ENCODE measurements at regions not wholly inside any gene's neighbourhood (a gene's known extent, or its start where the extent isn't known, plus 50 kb on each side); places are given as distances from the start of the nearest gene placed in this dataset.

DNA sequence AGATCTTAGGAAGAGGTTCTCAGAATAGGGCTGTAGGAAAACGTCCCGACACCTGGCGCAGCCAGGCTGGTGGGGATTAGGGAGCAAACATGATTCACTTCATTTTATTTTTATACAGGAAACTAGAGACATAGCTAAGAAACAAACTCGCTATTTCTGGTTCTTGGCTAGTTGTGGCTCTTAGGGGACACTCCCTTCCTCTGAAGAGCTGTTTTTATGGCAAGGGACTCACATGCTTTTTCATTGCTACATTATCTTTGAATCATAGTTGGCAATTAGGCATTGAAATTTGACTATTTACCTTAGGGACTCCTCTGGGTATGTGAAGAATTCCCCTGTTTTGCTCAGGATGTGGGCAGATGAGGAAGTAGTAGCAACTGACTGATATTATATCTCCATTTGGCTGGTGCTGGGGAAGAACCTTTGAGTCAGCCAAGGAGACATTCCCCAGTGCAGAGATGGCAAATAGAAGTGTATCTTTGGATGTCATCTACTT is 174.5 kb downstream of the SMIM20 start:
- Histone ChIP-seq H3K4me3 (no peak overlapping the region), H3K4me1 (peaks cover 26 to 36% of the 10 kb centered on the region in 2 donors), H3K27me3 (no peaks in the 10 kb centered on the region), H3K27ac (peak overlapping the region; percentile 53 to 67 (median 60)), H3K36me3 (no peaks in the 10 kb centered on the region), H3K9me3 (peaks cover 0 to 3% (median 0%) of the 10 kb centered on the region in 3 donors)
- DNase-seq (peak; percentile 23 to 49), ATAC-seq (peak; percentile 66)
- TF ChIP-seq, protein P1, sequence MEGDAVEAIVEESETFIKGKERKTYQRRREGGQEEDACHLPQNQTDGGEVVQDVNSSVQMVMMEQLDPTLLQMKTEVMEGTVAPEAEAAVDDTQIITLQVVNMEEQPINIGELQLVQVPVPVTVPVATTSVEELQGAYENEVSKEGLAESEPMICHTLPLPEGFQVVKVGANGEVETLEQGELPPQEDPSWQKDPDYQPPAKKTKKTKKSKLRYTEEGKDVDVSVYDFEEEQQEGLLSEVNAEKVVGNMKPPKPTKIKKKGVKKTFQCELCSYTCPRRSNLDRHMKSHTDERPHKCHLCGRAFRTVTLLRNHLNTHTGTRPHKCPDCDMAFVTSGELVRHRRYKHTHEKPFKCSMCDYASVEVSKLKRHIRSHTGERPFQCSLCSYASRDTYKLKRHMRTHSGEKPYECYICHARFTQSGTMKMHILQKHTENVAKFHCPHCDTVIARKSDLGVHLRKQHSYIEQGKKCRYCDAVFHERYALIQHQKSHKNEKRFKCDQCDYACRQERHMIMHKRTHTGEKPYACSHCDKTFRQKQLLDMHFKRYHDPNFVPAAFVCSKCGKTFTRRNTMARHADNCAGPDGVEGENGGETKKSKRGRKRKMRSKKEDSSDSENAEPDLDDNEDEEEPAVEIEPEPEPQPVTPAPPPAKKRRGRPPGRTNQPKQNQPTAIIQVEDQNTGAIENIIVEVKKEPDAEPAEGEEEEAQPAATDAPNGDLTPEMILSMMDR (IDR thresholded peaks at IDR 0.05 in 4 of 5, conservative IDR thresholded peaks at IDR 0.05 in 1 of 5) = no peak
- TF ChIP-seq POLR2A (IDR thresholded peaks at IDR 0.05) = no peak
- intact Hi-C loops (cut with DNase I; ENCODE audit: low total_unique reads) = loop anchor here (5.0 to 10.0 kb wide), 2 partner anchors 114 to 164 kb away; no protein-coding TSS in a partner anchor
- in situ Hi-C loops (cut with MboI; ENCODE audit: low sequenced_read_pairs in 4 of 4) = loop anchor here (10.0 kb wide), 4 partner anchors 226 to 326 kb away; partner anchors contain the start of gene RBPJ (in 2 of the 4)

DNA sequence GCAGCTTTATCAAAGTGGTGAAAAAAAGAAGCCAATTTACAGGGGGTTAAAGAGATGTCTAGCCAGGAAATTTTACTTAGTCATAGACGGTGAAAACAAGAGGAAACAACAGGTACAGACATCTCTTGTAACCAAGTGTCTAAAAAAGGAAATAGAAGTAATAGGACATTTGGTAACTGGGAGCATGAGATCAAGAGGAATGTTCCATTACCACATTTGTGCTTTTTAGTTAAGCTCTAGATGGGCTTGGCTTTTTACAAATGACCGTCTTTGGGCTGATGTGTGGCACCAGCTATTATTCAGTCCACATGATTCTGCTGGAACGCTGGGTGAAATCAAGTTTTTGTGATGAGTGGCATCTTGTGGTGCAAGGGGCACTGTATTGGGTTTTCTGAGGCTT is 179.5 kb downstream of the SMIM20 start:
- Histone ChIP-seq H3K4me1 (no peaks in the 10 kb centered on the region), H3K27ac (no peak overlapping the region), H3K36me3 (no peaks in the 10 kb centered on the region), H3K4me3 (no peak overlapping the region), H3K27me3 (no peaks in the 10 kb centered on the region), H3K9me3 (peaks cover 0 to 3% (median 0%) of the 10 kb centered on the region in 3 donors)
- ATAC-seq = peak; percentile 21 to 73
- intact Hi-C loops (cut with DNase I; ENCODE audit: low total_unique reads) (no loop called here), in situ Hi-C loops (cut with MboI; ENCODE audit: low sequenced_read_pairs in 4 of 4) (no loop called here)
- DNase-seq = no peak
- TF ChIP-seq POLR2A (IDR thresholded peaks at IDR 0.05) = no peak
- TF ChIP-seq, protein P1 (IDR thresholded peaks at IDR 0.05 in 4 of 5, conservative IDR thresholded peaks at IDR 0.05 in 1 of 5) = no peak

DNA sequence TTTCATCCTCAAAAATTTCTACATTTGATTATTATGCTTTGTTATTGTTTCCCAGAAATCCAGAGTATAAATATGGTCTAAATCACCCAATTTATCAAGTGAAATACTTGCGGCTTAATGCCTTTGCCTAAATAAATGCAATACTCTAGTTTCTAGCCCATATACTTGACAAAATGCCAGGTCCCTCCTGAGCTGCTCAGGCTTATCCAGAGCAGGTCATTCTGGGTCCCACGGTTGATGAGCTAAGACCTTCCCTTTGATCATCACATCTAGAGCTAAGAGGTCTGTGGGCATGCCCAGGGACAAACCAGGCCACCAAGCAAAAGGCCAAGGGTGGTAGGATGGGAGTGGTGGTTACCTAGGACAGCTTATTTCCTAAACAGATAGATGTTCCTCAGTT is 180.1 kb downstream of the SMIM20 start:
- DNase-seq = no peak
- intact Hi-C loops (cut with DNase I; ENCODE audit: low total_unique reads) = no loop called here
- Histone ChIP-seq H3K27me3 (no peaks in the 10 kb centered on the region), H3K4me3 (no peak overlapping the region), H3K36me3 (no peaks in the 10 kb centered on the region), H3K4me1 (no peaks in the 10 kb centered on the region), H3K27ac (no peak overlapping the region), H3K9me3 (peaks cover 0 to 3% (median 0%) of the 10 kb centered on the region in 3 donors)
- no peak for ATAC-seq
- TF ChIP-seq POLR2A (IDR thresholded peaks at IDR 0.05) = no peak
- in situ Hi-C loops (cut with MboI; ENCODE audit: low sequenced_read_pairs in 4 of 4) = no loop called here

DNA sequence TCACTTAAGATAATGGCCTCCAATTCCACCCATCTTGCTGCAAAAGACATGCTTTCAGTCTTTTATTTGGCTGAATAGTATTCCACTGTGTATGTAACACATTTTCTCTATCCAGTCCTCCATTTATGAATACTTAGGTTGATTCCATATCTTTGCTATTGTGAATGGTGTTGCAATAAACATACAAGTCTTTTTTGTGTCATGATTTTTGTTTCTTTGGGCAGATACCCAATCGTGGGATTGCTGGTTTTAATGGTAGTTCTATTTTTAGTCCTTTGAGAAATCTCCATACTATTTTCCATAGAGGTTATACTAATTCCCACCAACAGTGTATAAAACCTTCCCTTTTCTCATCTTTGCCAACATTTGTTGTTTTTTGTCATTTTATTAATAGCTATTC is 180.9 kb downstream of the SMIM20 start:
- no peak for TF ChIP-seq POLR2A (IDR thresholded peaks at IDR 0.05)
- TF ChIP-seq, protein P1 (IDR thresholded peaks at IDR 0.05 in 4 of 5, conservative IDR thresholded peaks at IDR 0.05 in 1 of 5) = no peak
- Histone ChIP-seq H3K27ac (no peak overlapping the region), H3K4me3 (no peak overlapping the region), H3K27me3 (no peaks in the 10 kb centered on the region), H3K4me1 (no peaks in the 10 kb centered on the region), H3K9me3 (peaks cover 0 to 3% (median 0%) of the 10 kb centered on the region in 3 donors), H3K36me3 (no peaks in the 10 kb centered on the region)
- DNase-seq (no peak), ATAC-seq (no peak)
- intact Hi-C loops (cut with DNase I; ENCODE audit: low total_unique reads) = no loop called here
- in situ Hi-C loops (cut with MboI; ENCODE audit: low sequenced_read_pairs in 4 of 4) = no loop called here

DNA sequence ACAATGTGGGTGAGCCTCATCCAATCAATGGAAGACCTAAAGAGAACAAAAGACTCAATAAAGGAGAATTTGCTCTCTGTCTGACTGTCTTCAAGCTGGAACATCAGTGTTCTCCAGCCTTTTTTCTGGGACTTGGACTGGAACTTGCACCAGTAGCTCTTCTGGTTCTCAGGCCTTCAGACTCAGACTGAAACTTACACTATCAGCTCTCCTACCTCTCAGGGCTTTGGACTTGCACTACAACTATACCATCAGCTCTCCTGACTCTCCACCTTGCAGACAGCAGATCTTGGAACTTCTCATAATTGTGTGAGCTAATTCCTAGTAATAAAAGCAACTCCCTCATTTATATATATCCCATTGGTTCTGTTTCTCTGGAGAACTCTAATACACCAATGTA is 185.9 kb downstream of the SMIM20 start:
- TF ChIP-seq POLR2A (IDR thresholded peaks at IDR 0.05) = no peak
- TF ChIP-seq, protein P1 (IDR thresholded peaks at IDR 0.05 in 4 of 5, conservative IDR thresholded peaks at IDR 0.05 in 1 of 5) = no peak
- no peak overlapping the region for H3K27ac ChIP-seq
- no peaks in the 10 kb centered on the region for H3K4me1 ChIP-seq
- intact Hi-C loops (cut with DNase I; ENCODE audit: low total_unique reads) = no loop called here
- no peaks in the 10 kb centered on the region for H3K27me3 ChIP-seq
- ATAC-seq = no peak
- H3K9me3 ChIP-seq = no peaks in the 10 kb centered on the region
- DNase-seq = no peak
- in situ Hi-C loops (cut with MboI; ENCODE audit: low sequenced_read_pairs in 4 of 4) = no loop called here
- H3K4me3 ChIP-seq = no peak overlapping the region
- H3K36me3 ChIP-seq = no peaks in the 10 kb centered on the region
